GM23338 (cell line): ENCODE measurements at regions not wholly inside any gene's neighbourhood (a gene's known extent, or its start where the extent isn't known, plus 50 kb on each side); places are given as distances from the start of the nearest gene placed in this dataset.
A peak's percentile ranks its signal among the peaks of the same experiment; 100 is the strongest.

Experiments used
- ATAC-seq: fragments of 200-7000 bp; cut with Tn5 transposase; 3 replicates; pipeline ENCODE4 v1.9.1; 2020
- DNase-seq: peaks from one replicate; pipeline ENCODE4 v3.0.0-alpha.2; 2015; ENCODE audit warnings: low spot score
- H2AFZ ChIP-seq: fragments of 200-600 bp; sonication (generic); 2 replicates; pipeline ENCODE4 v1.8.0; 2016; ENCODE audit warnings: antibody characterized with exemption, mild to moderate bottlenecking, moderate library complexity
- H3F3A ChIP-seq: fragments of 200-600 bp; sonication (generic); replicated peaks from 2 replicates; pipeline ENCODE4 v1.8.0; 2017; ENCODE audit warnings: antibody characterized with exemption, mixed run types, low read depth
- H3K27ac ChIP-seq: fragments of 200-600 bp; sonication (generic); 2 replicates; pipeline ENCODE4 v1.6.1; 2016; ENCODE audit warnings: low read depth
- H3K27me3 ChIP-seq: fragments of 200-600 bp; sonication (generic); 2 replicates; pipeline ENCODE4 v1.8.0; 2016; ENCODE audit warnings: mild to moderate bottlenecking, mixed run types, moderate library complexity; ENCODE audit not compliant: insufficient read depth
- H3K36me3 ChIP-seq: fragments of 200-600 bp; sonication (generic); 2 replicates; pipeline ENCODE4 v1.8.0; 2016; ENCODE audit warnings: mild to moderate bottlenecking; ENCODE audit not compliant: insufficient read depth
- H3K4me1 ChIP-seq: fragments of 200-600 bp; sonication (generic); 2 replicates; pipeline ENCODE4 v1.8.0; 2016; ENCODE audit warnings: mild to moderate bottlenecking, moderate library complexity; ENCODE audit not compliant: insufficient read depth
- H3K4me2 ChIP-seq: fragments of 200-600 bp; sonication (generic); 2 replicates; pipeline ENCODE4 v1.7.1; 2017; ENCODE audit warnings: mixed run types
- H3K4me3 ChIP-seq: fragments of 200-600 bp; sonication (generic); 2 replicates; pipeline ENCODE4 v1.6.1; 2016; ENCODE audit warnings: mixed run types
- H3K79me2 ChIP-seq: fragments of 200-600 bp; sonication (generic); replicated peaks from 2 replicates; pipeline ENCODE4 v1.8.0; 2017; ENCODE audit warnings: mild to moderate bottlenecking; ENCODE audit not compliant: insufficient read depth
- H3K9me2 ChIP-seq: fragments of 200-600 bp; sonication (generic); 2 replicates; pipeline ENCODE4 v1.8.0; 2017; ENCODE audit not compliant: insufficient read depth
- H4K20me1 ChIP-seq: fragments of 200-600 bp; sonication (generic); replicated peaks from 2 replicates; pipeline ENCODE4 v1.8.0; 2017; ENCODE audit warnings: mild to moderate bottlenecking; ENCODE audit not compliant: insufficient read depth
- H3K27ac Mint-ChIP-seq: 2 replicates; pipeline ENCODE4 v1.8.0; 2020; ENCODE audit warnings: inconsistent platforms, mild to moderate bottlenecking, moderate library complexity, mixed read lengths
- H3K27me3 Mint-ChIP-seq: 3 replicates; pipeline ENCODE4 v1.8.0; 2022; ENCODE audit warnings: low read depth, mild to moderate bottlenecking, moderate library complexity, mixed read lengths, inconsistent platforms; ENCODE audit not compliant: insufficient read depth, poor library complexity
- H3K36me3 Mint-ChIP-seq: 3 replicates; pipeline ENCODE4 v1.8.0; 2021; ENCODE audit warnings: low read depth, mild to moderate bottlenecking, inconsistent platforms, moderate library complexity, mixed read lengths
- H3K4me1 Mint-ChIP-seq: 3 replicates; pipeline ENCODE4 v1.8.0; 2020; ENCODE audit warnings: mild to moderate bottlenecking, inconsistent platforms, mixed read lengths
- H3K4me3 Mint-ChIP-seq: 3 replicates; pipeline ENCODE4 v1.8.0; 2021; ENCODE audit warnings: moderate library complexity, mild to moderate bottlenecking, inconsistent platforms, mixed read lengths
- H3K9me3 Mint-ChIP-seq: 3 replicates; pipeline ENCODE4 v1.8.0; 2020; ENCODE audit warnings: moderate library complexity, mild to moderate bottlenecking, inconsistent platforms, mixed read lengths
- EZH2 ChIP-seq: fragments of 200-600 bp; sonication (generic); IDR thresholded peaks from one replicate; pipeline ENCODE4 v1.8.0; 2017; ENCODE audit warnings: antibody characterized with exemption, mild to moderate bottlenecking, low read depth; ENCODE audit not compliant: unreplicated experiment
- EZH2phosphoT487 ChIP-seq: fragments of 200-600 bp; sonication (generic); IDR thresholded peaks from one replicate; pipeline ENCODE4 v1.8.1; 2018; ENCODE audit warnings: antibody characterized with exemption; ENCODE audit not compliant: unreplicated experiment
- JUNB ChIP-seq: IDR thresholded peaks from one replicate; pipeline ENCODE4 v1.6.1; 2016; ENCODE audit warnings: antibody characterized with exemption; ENCODE audit not compliant: unreplicated experiment
- POLR2AphosphoS5 ChIP-seq: IDR thresholded peaks from 2 replicates; pipeline ENCODE4 v1.6.1; 2016; ENCODE audit warnings: antibody characterized with exemption, low read depth
- STAT1 ChIP-seq: IDR thresholded peaks from one replicate; pipeline ENCODE4 v1.6.1; 2016; ENCODE audit warnings: antibody characterized with exemption; ENCODE audit not compliant: unreplicated experiment
- ZNF114 ChIP-seq: fragments of 250-450 bp; sonication (Bioruptor Pico); IDR thresholded peaks from 2 replicates; pipeline ENCODE4 v1.5.0; 2020; ENCODE audit warnings: mild to moderate bottlenecking, moderate library complexity
- TF ChIP-seq, protein P1 (sequence below): IDR thresholded peaks from one replicate; pipeline ENCODE4 v1.6.1; 2018; ENCODE audit warnings: antibody characterized with exemption; ENCODE audit not compliant: unreplicated experiment
- TF ChIP-seq, protein P2 (sequence below): fragments of 250-450 bp; sonication (Bioruptor Pico); IDR thresholded peaks from 2 replicates; pipeline ENCODE4 v1.5.0; 2020; ENCODE audit warnings: mild to moderate bottlenecking, moderate library complexity

DNA sequence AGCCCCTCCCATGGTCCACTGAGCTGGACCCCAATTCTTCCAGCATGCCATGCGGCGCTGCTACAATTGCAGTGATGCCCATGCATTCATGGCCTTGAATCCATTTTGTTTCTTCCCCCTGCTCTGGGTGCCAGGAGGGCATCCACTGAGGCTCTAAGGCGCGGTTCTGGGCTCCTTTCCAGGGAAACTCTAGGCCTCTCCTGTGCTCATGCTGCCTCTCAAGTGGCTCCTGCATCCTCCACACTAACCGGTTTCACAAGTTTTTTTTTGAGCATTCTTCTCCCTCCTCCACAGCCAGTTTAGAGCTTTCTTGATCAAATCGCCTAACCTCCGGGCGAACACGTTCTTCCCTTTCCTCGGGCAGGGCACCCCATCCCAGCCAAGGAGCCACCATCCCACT lies 69.1 kb upstream of the FLT1 start (continued):
- TF ChIP-seq, protein P1, sequence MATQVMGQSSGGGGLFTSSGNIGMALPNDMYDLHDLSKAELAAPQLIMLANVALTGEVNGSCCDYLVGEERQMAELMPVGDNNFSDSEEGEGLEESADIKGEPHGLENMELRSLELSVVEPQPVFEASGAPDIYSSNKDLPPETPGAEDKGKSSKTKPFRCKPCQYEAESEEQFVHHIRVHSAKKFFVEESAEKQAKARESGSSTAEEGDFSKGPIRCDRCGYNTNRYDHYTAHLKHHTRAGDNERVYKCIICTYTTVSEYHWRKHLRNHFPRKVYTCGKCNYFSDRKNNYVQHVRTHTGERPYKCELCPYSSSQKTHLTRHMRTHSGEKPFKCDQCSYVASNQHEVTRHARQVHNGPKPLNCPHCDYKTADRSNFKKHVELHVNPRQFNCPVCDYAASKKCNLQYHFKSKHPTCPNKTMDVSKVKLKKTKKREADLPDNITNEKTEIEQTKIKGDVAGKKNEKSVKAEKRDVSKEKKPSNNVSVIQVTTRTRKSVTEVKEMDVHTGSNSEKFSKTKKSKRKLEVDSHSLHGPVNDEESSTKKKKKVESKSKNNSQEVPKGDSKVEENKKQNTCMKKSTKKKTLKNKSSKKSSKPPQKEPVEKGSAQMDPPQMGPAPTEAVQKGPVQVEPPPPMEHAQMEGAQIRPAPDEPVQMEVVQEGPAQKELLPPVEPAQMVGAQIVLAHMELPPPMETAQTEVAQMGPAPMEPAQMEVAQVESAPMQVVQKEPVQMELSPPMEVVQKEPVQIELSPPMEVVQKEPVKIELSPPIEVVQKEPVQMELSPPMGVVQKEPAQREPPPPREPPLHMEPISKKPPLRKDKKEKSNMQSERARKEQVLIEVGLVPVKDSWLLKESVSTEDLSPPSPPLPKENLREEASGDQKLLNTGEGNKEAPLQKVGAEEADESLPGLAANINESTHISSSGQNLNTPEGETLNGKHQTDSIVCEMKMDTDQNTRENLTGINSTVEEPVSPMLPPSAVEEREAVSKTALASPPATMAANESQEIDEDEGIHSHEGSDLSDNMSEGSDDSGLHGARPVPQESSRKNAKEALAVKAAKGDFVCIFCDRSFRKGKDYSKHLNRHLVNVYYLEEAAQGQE = no peak
- no peak for TF ChIP-seq JUNB
- TF ChIP-seq EZH2 = no peak
- TF ChIP-seq POLR2AphosphoS5 = no peak
- TF ChIP-seq STAT1 = no peak
- TF ChIP-seq ZNF114 (CRISPR knock-in tag) = no peak

DNA sequence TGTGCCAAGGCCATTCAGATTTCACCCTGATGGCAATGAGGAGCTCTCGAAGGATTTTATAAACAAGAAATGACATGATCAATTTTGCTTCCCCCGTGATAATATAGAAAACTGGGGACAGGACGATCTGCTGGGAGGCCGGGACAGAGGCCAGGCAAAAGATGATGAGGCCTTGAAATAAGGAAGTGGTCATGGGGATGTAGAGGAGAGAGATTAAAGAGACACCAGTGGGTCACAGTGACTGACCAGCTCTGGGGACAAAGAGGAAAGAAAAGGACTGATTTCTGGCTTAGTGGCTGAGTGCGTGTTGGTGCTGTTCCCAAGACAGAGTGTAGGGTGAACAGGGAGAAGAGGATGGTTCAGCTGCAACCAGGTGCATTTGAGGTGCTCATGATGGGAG lies 68.7 kb upstream of the FLT1 start:
- H3K27me3 Mint-ChIP-seq = peaks cover 8% of the 10 kb centered on the region
- ATAC-seq = no peak

More for the DNA sequence above, 68.7 kb upstream of the FLT1 start:
- H3K4me3 Mint-ChIP-seq = no peak overlapping the region
- Histone ChIP-seq H3K79me2 (no peaks in the 10 kb centered on the region), H3K9me2 (no peaks in the 10 kb centered on the region; the same call in 1 of the 2 replicates), H2AFZ (0 out of 2 replicates have a peak overlapping the region, but pooled peaks have one; percentile 47), H3K4me3 (no peak overlapping the region), H3K27me3 (no peaks in the 10 kb centered on the region), H4K20me1 (no peaks in the 10 kb centered on the region), H3K27ac (no peak overlapping the region), H3K4me1 (no peaks in the 10 kb centered on the region), H3K36me3 (no peaks in the 10 kb centered on the region), H3K4me2 (no peak overlapping the region), H3F3A (no peaks in the 10 kb centered on the region)
- H3K27ac Mint-ChIP-seq = no peak overlapping the region
- peaks cover 14% of the 10 kb centered on the region for H3K4me1 Mint-ChIP-seq
- DNase-seq = no peak
- H3K9me3 Mint-ChIP-seq = no peaks in the 10 kb centered on the region; the same call in 2 of the 3 replicates
- no peak for TF ChIP-seq STAT1
- TF ChIP-seq POLR2AphosphoS5 = no peak
- TF ChIP-seq, protein P2, sequence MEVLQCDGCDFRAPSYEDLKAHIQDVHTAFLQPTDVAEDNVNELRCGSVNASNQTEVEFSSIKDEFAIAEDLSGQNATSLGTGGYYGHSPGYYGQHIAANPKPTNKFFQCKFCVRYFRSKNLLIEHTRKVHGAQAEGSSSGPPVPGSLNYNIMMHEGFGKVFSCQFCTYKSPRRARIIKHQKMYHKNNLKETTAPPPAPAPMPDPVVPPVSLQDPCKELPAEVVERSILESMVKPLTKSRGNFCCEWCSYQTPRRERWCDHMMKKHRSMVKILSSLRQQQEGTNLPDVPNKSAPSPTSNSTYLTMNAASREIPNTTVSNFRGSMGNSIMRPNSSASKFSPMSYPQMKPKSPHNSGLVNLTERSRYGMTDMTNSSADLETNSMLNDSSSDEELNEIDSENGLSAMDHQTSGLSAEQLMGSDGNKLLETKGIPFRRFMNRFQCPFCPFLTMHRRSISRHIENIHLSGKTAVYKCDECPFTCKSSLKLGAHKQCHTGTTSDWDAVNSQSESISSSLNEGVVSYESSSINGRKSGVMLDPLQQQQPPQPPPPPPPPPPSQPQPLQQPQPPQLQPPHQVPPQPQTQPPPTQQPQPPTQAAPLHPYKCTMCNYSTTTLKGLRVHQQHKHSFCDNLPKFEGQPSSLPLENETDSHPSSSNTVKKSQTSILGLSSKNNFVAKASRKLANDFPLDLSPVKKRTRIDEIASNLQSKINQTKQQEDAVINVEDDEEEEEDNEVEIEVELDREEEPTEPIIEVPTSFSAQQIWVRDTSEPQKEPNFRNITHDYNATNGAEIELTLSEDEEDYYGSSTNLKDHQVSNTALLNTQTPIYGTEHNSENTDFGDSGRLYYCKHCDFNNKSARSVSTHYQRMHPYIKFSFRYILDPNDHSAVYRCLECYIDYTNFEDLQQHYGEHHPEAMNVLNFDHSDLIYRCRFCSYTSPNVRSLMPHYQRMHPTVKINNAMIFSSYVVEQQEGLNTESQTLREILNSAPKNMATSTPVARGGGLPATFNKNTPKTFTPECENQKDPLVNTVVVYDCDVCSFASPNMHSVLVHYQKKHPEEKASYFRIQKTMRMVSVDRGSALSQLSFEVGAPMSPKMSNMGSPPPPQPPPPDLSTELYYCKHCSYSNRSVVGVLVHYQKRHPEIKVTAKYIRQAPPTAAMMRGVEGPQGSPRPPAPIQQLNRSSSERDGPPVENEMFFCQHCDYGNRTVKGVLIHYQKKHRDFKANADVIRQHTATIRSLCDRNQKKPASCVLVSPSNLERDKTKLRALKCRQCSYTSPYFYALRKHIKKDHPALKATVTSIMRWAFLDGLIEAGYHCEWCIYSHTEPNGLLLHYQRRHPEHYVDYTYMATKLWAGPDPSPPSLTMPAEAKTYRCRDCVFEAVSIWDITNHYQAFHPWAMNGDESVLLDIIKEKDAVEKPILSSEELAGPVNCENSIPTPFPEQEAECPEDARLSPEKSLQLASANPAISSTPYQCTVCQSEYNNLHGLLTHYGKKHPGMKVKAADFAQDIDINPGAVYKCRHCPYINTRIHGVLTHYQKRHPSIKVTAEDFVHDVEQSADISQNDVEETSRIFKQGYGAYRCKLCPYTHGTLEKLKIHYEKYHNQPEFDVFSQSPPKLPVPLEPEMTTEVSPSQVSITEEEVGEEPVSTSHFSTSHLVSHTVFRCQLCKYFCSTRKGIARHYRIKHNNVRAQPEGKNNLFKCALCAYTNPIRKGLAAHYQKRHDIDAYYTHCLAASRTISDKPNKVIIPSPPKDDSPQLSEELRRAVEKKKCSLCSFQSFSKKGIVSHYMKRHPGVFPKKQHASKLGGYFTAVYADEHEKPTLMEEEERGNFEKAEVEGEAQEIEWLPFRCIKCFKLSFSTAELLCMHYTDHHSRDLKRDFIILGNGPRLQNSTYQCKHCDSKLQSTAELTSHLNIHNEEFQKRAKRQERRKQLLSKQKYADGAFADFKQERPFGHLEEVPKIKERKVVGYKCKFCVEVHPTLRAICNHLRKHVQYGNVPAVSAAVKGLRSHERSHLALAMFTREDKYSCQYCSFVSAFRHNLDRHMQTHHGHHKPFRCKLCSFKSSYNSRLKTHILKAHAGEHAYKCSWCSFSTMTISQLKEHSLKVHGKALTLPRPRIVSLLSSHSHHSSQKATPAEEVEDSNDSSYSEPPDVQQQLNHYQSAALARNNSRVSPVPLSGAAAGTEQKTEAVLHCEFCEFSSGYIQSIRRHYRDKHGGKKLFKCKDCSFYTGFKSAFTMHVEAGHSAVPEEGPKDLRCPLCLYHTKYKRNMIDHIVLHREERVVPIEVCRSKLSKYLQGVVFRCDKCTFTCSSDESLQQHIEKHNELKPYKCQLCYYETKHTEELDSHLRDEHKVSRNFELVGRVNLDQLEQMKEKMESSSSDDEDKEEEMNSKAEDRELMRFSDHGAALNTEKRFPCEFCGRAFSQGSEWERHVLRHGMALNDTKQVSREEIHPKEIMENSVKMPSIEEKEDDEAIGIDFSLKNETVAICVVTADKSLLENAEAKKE (CRISPR knock-in tag) = no peak
- no peak for TF ChIP-seq JUNB
- TF ChIP-seq EZH2phosphoT487 = no peak
- no peaks in the 10 kb centered on the region; the same call in 2 of the 3 replicates for H3K36me3 Mint-ChIP-seq
